ENCODE measurements at regions not wholly inside any gene's neighbourhood (a gene's known extent, or its start where the extent isn't known, plus 50 kb on each side); places are given as distances from the start of the nearest gene placed in this dataset.
"Not testable (repeated sequence)": the region's sequence is repeated elsewhere in the genome, so short reads cannot be mapped to it uniquely, and the experiment has no call there.

- not testable (repeated sequence) for TF ChIP-seq CTCF, POLR2A (IDR thresholded peaks at IDR 0.05)
These were observed 78.2 kb upstream of the PTPN13 start for GRCh38 chr4:86515963-86516362.
